ENCODE measurements at regions not wholly inside any gene's neighbourhood (a gene's known extent, or its start where the extent isn't known, plus 50 kb on each side); places are given as distances from the start of the nearest gene placed in this dataset.

GRCh38 chr14:85921241-85921640, 391.3 kb downstream of the FLRT2 start:
- TF ChIP-seq POLR2A (IDR thresholded peaks at IDR 0.05), result no peak
- no peak for TF ChIP-seq CTCF (IDR thresholded peaks at IDR 0.05)

Data from body of pancreas (tissue), 4 donors.